NCI-H2081 (cell line): ENCODE measurements at regions not wholly inside any gene's neighbourhood (a gene's known extent, or its start where the extent isn't known, plus 50 kb on each side); places are given as distances from the start of the nearest gene placed in this dataset.

Experiments
- DNase-seq, 2 experiments: peaks; one replicate each; lab custom pipeline; 2025; lab: John Stamatoyannopoulos, UW

GRCh38 chr2:61722318-61722717 lies 131.5 kb downstream of the FAM161A start:
- no peak for DNase-seq

- DNase-seq = no peak
Observed at GRCh38 chr2:61721382-61721781, 132.5 kb downstream of the FAM161A start.

GRCh38 chr2:61720911-61721310 lies 132.9 kb downstream of the FAM161A start:
- no peak for DNase-seq

GRCh38 chr2:61718965-61719364 lies 134.9 kb downstream of the FAM161A start:
- no peak for DNase-seq

GRCh38 chr2:61715506-61715905 lies 138.4 kb downstream of the FAM161A start:
- no peak for DNase-seq

GRCh38 chr2:61714210-61714609 lies 139.7 kb downstream of the FAM161A start:
- DNase-seq = no peak

GRCh38 chr2:61713457-61713856 lies 140.4 kb downstream of the FAM161A start:
- no peak for DNase-seq

GRCh38 chr2:61712060-61712459 lies 141.8 kb downstream of the FAM161A start:
- no peak for DNase-seq

GRCh38 chr2:61710711-61711110 lies 143.1 kb downstream of the FAM161A start:
- DNase-seq = no peak

- DNase-seq = peak; percentile 67 to 88
Observed at GRCh38 chr2:61707984-61708852, 145.6 kb downstream of the FAM161A start.

GRCh38 chr2:61705625-61706024 lies 148.2 kb downstream of the FAM161A start:
- peak in 1 of 2 experiments; percentile 45 for DNase-seq

GRCh38 chr2:61704364-61704763 lies 149.5 kb downstream of the FAM161A start:
- no peak for DNase-seq

GRCh38 chr2:61702088-61702467 lies 151.8 kb downstream of the FAM161A start:
- no peak for DNase-seq

- DNase-seq = no peak
Observed at GRCh38 chr2:61700464-61700863, 153.4 kb downstream of the FAM161A start.

- peak; percentile 83 to 92 for DNase-seq
Observed at GRCh38 chr2:61694312-61695274, 156.4 kb upstream of the XPO1 start.

- no peak for DNase-seq
Observed at GRCh38 chr2:61693744-61694143, 155.6 kb upstream of the XPO1 start.

GRCh38 chr2:61690078-61690596 lies 152.0 kb upstream of the XPO1 start:
- DNase-seq = no peak

- no peak for DNase-seq
Observed at GRCh38 chr2:61689568-61689967, 151.4 kb upstream of the XPO1 start.

GRCh38 chr2:61688369-61689334 lies 150.5 kb upstream of the XPO1 start:
- no peak for DNase-seq

- DNase-seq = no peak
Observed at GRCh38 chr2:61679096-61679495, 140.9 kb upstream of the XPO1 start.

GRCh38 chr2:61677942-61678341 lies 139.8 kb upstream of the XPO1 start:
- no peak for DNase-seq
